HepG2 (cell line): ENCODE measurements at regions not wholly inside any gene's neighbourhood (a gene's known extent, or its start where the extent isn't known, plus 50 kb on each side); places are given as distances from the start of the nearest gene placed in this dataset.

ENCODE experiments used
- BCLAF1 ChIP-seq: fragments of 450-650 bp; IDR thresholded peaks from 2 replicates; pipeline ENCODE4 v1.6.1; 2017; ENCODE audit warnings: mild to moderate bottlenecking
- WIZ ChIP-seq: sonication (generic); formaldehyde crosslinking; IDR thresholded peaks from 2 replicates; pipeline ENCODE4 v1.5.1; 2020; ENCODE audit warnings: mild to moderate bottlenecking, missing genetic modification reagents
- ZIK1 ChIP-seq: sonication (generic); formaldehyde crosslinking; IDR thresholded peaks from 2 replicates; pipeline ENCODE4 v1.5.0; 2020; ENCODE audit warnings: mild to moderate bottlenecking, low read depth, missing genetic modification reagents, borderline replicate concordance
- ZNF160 ChIP-seq: sonication (generic); formaldehyde crosslinking; IDR thresholded peaks from 2 replicates; pipeline ENCODE4 v1.8.0; 2022; ENCODE audit warnings: mild to moderate bottlenecking, inconsistent platforms, missing genetic modification reagents
- ZNF777 ChIP-seq: sonication (generic); formaldehyde crosslinking; IDR thresholded peaks from 2 replicates; pipeline ENCODE4 v1.4.0; 2020; ENCODE audit warnings: missing genetic modification reagents
- TF ChIP-seq, protein P1 (sequence below): sonication (generic); formaldehyde crosslinking; IDR thresholded peaks from 2 replicates; pipeline ENCODE4 v1.9.0; 2021; ENCODE audit warnings: missing genetic modification reagents, borderline replicate concordance
- TF ChIP-seq, protein P2 (sequence below): sonication (generic); formaldehyde crosslinking; conservative IDR thresholded peaks from 2 replicates; pipeline ENCODE4 v1.4.0; 2020; ENCODE audit warnings: missing genetic modification reagents

DNA sequence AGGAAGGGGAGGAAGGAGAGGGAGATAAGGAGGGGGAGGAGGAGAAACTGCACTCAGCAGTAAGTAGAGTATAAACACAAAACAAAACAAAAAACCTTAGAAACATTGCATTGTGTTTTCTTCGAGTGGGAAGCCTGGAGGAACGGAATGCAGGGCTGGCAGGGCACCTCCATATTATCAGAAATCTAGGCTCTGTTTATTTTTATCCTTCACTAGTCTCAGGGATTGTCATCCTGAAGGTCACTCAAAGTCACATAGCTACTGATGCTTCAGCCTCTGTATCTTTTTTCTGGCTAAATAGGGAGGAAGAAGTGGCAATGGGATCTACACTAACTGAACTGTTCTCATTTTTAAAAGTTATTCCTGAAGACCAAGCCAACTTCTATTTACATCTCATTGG lies 467.8 kb downstream of the KCTD12 start (continued):
- TF ChIP-seq ZNF160 (CRISPR knock-in tag) (no peak), ZIK1 (CRISPR knock-in tag) (no peak), ZNF777 (CRISPR knock-in tag) (no peak), BCLAF1 (no peak), WIZ (CRISPR knock-in tag) (no peak)
- TF ChIP-seq, protein P1, sequence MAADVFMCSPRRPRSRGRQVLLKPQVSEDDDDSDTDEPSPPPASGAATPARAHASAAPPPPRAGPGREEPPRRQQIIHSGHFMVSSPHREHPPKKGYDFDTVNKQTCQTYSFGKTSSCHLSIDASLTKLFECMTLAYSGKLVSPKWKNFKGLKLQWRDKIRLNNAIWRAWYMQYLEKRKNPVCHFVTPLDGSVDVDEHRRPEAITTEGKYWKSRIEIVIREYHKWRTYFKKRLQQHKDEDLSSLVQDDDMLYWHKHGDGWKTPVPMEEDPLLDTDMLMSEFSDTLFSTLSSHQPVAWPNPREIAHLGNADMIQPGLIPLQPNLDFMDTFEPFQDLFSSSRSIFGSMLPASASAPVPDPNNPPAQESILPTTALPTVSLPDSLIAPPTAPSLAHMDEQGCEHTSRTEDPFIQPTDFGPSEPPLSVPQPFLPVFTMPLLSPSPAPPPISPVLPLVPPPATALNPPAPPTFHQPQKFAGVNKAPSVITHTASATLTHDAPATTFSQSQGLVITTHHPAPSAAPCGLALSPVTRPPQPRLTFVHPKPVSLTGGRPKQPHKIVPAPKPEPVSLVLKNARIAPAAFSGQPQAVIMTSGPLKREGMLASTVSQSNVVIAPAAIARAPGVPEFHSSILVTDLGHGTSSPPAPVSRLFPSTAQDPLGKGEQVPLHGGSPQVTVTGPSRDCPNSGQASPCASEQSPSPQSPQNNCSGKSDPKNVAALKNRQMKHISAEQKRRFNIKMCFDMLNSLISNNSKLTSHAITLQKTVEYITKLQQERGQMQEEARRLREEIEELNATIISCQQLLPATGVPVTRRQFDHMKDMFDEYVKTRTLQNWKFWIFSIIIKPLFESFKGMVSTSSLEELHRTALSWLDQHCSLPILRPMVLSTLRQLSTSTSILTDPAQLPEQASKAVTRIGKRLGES, result no peak
- TF ChIP-seq, protein P2, sequence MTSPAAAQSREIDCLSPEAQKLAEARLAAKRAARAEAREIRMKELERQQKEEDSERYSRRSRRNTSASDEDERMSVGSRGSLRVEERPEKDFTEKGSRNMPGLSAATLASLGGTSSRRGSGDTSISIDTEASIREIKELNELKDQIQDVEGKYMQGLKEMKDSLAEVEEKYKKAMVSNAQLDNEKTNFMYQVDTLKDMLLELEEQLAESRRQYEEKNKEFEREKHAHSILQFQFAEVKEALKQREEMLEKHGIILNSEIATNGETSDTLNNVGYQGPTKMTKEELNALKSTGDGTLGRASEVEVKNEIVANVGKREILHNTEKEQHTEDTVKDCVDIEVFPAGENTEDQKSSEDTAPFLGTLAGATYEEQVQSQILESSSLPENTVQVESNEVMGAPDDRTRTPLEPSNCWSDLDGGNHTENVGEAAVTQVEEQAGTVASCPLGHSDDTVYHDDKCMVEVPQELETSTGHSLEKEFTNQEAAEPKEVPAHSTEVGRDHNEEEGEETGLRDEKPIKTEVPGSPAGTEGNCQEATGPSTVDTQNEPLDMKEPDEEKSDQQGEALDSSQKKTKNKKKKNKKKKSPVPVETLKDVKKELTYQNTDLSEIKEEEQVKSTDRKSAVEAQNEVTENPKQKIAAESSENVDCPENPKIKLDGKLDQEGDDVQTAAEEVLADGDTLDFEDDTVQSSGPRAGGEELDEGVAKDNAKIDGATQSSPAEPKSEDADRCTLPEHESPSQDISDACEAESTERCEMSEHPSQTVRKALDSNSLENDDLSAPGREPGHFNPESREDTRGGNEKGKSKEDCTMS (CRISPR knock-in tag), result no peak
